ENCODE measurements at regions not wholly inside any gene's neighbourhood (a gene's known extent, or its start where the extent isn't known, plus 50 kb on each side); places are given as distances from the start of the nearest gene placed in this dataset.

DNA sequence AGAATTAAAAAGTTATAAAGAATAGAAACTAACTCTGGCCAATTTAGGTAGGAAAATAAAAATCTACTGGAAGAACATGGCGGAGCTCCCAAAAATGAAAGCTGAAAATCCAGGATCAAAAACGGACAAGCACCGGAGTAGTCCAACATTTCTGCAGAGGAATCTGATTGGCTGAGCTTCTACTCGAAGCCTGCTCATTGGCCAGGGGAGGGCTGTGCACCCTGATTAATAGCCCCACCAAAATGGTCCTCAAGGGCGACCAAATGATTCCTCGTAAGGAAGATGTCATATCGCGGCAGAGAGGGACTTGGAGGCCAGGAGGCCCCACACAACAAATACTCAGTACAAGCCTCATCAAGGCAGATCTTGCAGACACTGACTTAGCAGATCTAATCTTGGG is 900.7 kb downstream of the UQCRFS1 start:
- TF ChIP-seq, protein P1, sequence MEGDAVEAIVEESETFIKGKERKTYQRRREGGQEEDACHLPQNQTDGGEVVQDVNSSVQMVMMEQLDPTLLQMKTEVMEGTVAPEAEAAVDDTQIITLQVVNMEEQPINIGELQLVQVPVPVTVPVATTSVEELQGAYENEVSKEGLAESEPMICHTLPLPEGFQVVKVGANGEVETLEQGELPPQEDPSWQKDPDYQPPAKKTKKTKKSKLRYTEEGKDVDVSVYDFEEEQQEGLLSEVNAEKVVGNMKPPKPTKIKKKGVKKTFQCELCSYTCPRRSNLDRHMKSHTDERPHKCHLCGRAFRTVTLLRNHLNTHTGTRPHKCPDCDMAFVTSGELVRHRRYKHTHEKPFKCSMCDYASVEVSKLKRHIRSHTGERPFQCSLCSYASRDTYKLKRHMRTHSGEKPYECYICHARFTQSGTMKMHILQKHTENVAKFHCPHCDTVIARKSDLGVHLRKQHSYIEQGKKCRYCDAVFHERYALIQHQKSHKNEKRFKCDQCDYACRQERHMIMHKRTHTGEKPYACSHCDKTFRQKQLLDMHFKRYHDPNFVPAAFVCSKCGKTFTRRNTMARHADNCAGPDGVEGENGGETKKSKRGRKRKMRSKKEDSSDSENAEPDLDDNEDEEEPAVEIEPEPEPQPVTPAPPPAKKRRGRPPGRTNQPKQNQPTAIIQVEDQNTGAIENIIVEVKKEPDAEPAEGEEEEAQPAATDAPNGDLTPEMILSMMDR (conservative IDR thresholded peaks at IDR 0.05; ENCODE audit: low read length), result no peak
- no peak for TF ChIP-seq EZH2phosphoT487 (IDR thresholded peaks at IDR 0.05; ENCODE audit: borderline replicate concordance)

Data from Loucy (cell line).